ENCODE measurements at regions not wholly inside any gene's neighbourhood (a gene's known extent, or its start where the extent isn't known, plus 50 kb on each side); places are given as distances from the start of the nearest gene placed in this dataset.

DNA sequence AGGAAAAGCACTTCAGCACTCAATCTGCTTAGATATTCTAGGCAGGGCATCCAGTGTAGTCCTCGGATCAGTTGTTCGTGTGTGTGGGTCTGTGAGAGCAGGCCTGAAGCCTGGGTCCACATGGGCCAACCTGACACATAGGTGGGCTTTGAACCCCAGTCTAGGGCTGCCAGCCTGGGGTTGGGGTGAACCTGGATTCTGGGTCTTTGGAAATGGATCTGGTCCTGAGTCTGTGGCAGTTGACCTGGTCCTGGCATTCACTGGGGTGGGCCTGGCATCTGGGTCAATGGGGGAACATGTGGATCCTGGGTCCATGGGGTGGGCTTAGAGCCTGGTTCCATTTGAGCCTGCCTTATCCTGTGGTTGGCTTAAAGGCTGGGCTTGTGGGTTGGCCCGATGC lies 492.6 kb upstream of the MAN1A1 start:
- TF ChIP-seq KLF13 (tag; IDR thresholded peaks at IDR 0.05; ENCODE audit: borderline replicate concordance, low read depth) = no peak
- no peak for TF ChIP-seq CHCHD3 (CRISPR knock-in tag; IDR thresholded peaks at IDR 0.05)
- TF ChIP-seq BRCA1 (IDR thresholded peaks at IDR 0.05) = no peak
- TF ChIP-seq BRCA1 (CRISPR knock-in tag; IDR thresholded peaks at IDR 0.05) = no peak
- TF ChIP-seq CREB1 (IDR thresholded peaks at IDR 0.05) = no peak
- no peak for TF ChIP-seq CREB1 (CRISPR knock-in tag; IDR thresholded peaks at IDR 0.05)
- TF ChIP-seq MAZ (CRISPR knock-in tag; conservative IDR thresholded peaks at IDR 0.05 in 1 of 2, IDR thresholded peaks at IDR 0.05 in 1 of 2) = no peak
- TF ChIP-seq, protein P1, sequence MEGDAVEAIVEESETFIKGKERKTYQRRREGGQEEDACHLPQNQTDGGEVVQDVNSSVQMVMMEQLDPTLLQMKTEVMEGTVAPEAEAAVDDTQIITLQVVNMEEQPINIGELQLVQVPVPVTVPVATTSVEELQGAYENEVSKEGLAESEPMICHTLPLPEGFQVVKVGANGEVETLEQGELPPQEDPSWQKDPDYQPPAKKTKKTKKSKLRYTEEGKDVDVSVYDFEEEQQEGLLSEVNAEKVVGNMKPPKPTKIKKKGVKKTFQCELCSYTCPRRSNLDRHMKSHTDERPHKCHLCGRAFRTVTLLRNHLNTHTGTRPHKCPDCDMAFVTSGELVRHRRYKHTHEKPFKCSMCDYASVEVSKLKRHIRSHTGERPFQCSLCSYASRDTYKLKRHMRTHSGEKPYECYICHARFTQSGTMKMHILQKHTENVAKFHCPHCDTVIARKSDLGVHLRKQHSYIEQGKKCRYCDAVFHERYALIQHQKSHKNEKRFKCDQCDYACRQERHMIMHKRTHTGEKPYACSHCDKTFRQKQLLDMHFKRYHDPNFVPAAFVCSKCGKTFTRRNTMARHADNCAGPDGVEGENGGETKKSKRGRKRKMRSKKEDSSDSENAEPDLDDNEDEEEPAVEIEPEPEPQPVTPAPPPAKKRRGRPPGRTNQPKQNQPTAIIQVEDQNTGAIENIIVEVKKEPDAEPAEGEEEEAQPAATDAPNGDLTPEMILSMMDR (IDR thresholded peaks at IDR 0.05 in 2 of 3, conservative IDR thresholded peaks at IDR 0.05 in 1 of 3; ENCODE audit: insufficient read depth in 2 of 3, low read depth in 1 of 3, low read length in 3 of 3) = no peak
- TF ChIP-seq TBP (optimal IDR thresholded peaks at IDR 0.05; ENCODE audit: low read depth, low read length) = no peak
- no peak for TF ChIP-seq EZH2 (IDR thresholded peaks at IDR 0.05; ENCODE audit: borderline replicate concordance, low read depth, low read length)
